ENCODE measurements at regions not wholly inside any gene's neighbourhood (a gene's known extent, or its start where the extent isn't known, plus 50 kb on each side); places are given as distances from the start of the nearest gene placed in this dataset.

DNA sequence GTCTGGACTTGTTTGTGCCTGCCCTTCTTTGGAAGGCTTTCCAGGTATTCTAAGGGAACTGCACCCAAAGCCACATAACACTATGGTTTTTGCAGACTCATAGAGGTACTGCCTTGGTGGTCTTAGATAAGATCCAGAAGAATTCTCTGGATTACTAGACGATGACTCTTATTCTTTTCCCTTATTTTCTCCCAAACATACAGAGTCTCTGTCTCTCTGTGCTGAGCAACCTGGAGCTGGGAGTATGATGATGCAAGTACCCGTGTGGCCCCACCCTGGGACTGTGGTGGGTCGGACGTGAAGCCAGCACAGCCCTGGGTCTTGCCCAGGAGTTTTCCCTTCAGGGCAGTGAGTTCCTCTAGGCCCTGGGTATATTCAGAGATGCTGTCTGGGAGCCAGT is 1342.4 kb upstream of the TENM3 start:
- H3K4me1 ChIP-seq, result no peaks in the 10 kb centered on the region
- no peaks in the 10 kb centered on the region for H3K27me3 ChIP-seq
- 80% methylated on average over 4 of the region's 4 CpGs for WGBS
- no peak for DNase-seq (ENCODE audit: low spot score in 2 of 2)
- TF ChIP-seq POLR2A (IDR thresholded peaks at IDR 0.05) (no peak), POLR2AphosphoS5 (IDR thresholded peaks at IDR 0.05) (no peak), EP300 (IDR thresholded peaks at IDR 0.05) (no peak)
- TF ChIP-seq, protein P1, sequence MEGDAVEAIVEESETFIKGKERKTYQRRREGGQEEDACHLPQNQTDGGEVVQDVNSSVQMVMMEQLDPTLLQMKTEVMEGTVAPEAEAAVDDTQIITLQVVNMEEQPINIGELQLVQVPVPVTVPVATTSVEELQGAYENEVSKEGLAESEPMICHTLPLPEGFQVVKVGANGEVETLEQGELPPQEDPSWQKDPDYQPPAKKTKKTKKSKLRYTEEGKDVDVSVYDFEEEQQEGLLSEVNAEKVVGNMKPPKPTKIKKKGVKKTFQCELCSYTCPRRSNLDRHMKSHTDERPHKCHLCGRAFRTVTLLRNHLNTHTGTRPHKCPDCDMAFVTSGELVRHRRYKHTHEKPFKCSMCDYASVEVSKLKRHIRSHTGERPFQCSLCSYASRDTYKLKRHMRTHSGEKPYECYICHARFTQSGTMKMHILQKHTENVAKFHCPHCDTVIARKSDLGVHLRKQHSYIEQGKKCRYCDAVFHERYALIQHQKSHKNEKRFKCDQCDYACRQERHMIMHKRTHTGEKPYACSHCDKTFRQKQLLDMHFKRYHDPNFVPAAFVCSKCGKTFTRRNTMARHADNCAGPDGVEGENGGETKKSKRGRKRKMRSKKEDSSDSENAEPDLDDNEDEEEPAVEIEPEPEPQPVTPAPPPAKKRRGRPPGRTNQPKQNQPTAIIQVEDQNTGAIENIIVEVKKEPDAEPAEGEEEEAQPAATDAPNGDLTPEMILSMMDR (IDR thresholded peaks at IDR 0.05), result no peak
- no peak overlapping the region for H3K27ac ChIP-seq
- no peaks in the 10 kb centered on the region for H3K36me3 ChIP-seq
- H3K9me3 ChIP-seq, result no peaks in the 10 kb centered on the region
- H3K4me3 ChIP-seq, result no peak overlapping the region

DNA sequence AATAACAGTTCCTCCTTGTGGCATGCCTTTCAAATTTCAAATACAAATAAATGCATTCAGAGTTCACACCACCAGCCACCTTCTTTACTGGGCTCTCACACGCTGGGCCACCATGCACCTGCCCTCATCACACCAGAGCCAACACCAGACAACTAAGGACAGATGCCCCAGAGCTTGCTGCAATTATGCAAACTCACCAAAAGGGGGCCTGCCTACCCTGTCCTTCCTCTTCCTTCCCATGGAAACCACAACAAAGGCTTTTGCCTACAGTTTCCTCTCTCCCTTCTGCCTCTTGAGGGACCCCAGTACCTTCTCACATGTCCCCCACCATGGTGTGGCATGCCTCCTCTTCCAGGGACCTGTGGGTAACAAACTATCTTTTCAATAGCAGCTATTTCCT is 1333.9 kb upstream of the TENM3 start:
- 86% methylated on average over 1 of the region's 1 CpG for WGBS
- no peaks in the 10 kb centered on the region for H3K4me1 ChIP-seq

DNA sequence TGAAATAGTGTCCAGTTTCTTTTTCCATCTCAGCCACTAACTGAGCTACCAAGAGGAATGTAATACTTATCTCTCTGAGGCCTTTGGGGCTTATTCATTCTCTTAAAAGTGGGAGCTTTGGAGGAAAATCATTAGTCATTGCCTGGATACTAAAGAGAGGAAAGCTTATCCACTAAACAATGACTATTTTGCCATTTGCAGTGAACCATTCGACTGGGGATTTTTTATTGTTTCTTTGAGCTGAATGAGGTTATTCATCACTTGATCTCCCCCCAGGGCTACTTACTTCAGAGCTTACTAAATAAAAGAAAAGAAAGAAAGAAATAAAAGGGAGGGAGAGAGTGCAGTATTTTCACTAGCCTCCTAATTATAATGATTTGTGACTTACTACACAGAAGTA is 1329.5 kb upstream of the TENM3 start:
- 41% methylated on average over 1 of the region's 1 CpG for WGBS
- H3K27ac ChIP-seq, result no peak overlapping the region
- H3K9me3 ChIP-seq, result no peaks in the 10 kb centered on the region
- H3K4me3 ChIP-seq, result no peak overlapping the region
- H3K36me3 ChIP-seq, result no peaks in the 10 kb centered on the region
- no peak for DNase-seq (ENCODE audit: low spot score in 2 of 2)
- no peak for TF ChIP-seq POLR2A (IDR thresholded peaks at IDR 0.05)
- TF ChIP-seq, protein P1 (IDR thresholded peaks at IDR 0.05), result no peak
- no peaks in the 10 kb centered on the region for H3K27me3 ChIP-seq
- no peaks in the 10 kb centered on the region for H3K4me1 ChIP-seq

More for the DNA sequence above, 1333.9 kb upstream of the TENM3 start:
- Histone ChIP-seq H3K27me3 (no peaks in the 10 kb centered on the region), H3K4me3 (no peak overlapping the region), H3K9me3 (no peaks in the 10 kb centered on the region), H3K36me3 (no peaks in the 10 kb centered on the region), H3K27ac (no peak overlapping the region)
- TF ChIP-seq EP300 (IDR thresholded peaks at IDR 0.05), result no peak
- TF ChIP-seq, protein P1 (IDR thresholded peaks at IDR 0.05), result no peak
- no peak for TF ChIP-seq POLR2AphosphoS5 (IDR thresholded peaks at IDR 0.05)
- no peak for TF ChIP-seq POLR2A (IDR thresholded peaks at IDR 0.05)
- no peak for DNase-seq (ENCODE audit: low spot score in 2 of 2)

DNA sequence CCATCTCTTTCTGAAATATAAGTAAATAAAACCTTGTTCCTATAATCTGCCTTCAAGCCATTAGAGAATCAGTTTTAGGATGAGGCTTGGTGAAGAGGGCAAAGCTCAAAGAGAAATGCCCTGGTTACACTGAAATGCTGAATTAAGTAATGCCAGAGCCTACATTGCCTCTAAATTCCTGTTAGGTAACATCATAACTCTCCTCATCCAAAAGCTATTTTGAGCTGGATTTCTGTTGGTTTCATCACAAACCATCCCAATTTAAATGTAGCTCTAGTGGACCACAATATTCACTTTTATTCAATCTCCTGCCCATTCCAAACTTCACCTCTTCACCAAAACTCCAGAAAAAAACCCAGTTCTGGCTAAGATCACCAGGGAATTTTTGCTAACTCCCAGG is 1319.7 kb upstream of the TENM3 start:
- Histone ChIP-seq H3K27me3 (no peaks in the 10 kb centered on the region), H3K4me3 (no peak overlapping the region), H3K9me3 (no peaks in the 10 kb centered on the region), H3K36me3 (no peaks in the 10 kb centered on the region), H3K27ac (no peak overlapping the region), H3K4me1 (no peaks in the 10 kb centered on the region)
- DNase-seq (ENCODE audit: low spot score in 2 of 2), result no peak
- TF ChIP-seq, protein P1 (IDR thresholded peaks at IDR 0.05), result no peak
- no peak for TF ChIP-seq POLR2A (IDR thresholded peaks at IDR 0.05)
- no peak for TF ChIP-seq POLR2AphosphoS5 (IDR thresholded peaks at IDR 0.05)
- no peak for TF ChIP-seq EP300 (IDR thresholded peaks at IDR 0.05)

DNA sequence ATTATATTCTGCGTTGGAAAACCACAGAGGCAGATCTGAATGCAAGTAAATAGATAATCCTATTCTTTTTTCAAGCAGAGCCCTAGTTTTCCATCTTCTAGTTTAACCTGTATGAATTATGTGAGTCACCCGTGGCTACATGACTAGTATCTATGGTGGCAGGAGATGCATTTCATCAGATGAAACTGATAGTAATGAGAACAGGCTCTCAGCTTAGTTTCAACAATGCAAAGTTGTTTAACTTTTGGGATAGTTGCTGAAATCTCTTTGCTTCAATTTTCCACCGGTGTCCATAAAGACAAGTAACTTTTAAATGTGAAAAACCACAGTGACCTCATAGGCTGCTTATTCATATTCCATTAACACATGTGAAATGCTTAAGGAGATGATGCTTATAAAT is 1317.4 kb upstream of the TENM3 start:
- no peaks in the 10 kb centered on the region for H3K27me3 ChIP-seq
- no peak overlapping the region for H3K4me3 ChIP-seq
- no peak for DNase-seq (ENCODE audit: low spot score in 2 of 2)
- no peaks in the 10 kb centered on the region for H3K4me1 ChIP-seq
- TF ChIP-seq POLR2A (IDR thresholded peaks at IDR 0.05) (no peak), EP300 (IDR thresholded peaks at IDR 0.05) (no peak), POLR2AphosphoS5 (IDR thresholded peaks at IDR 0.05) (no peak)
- TF ChIP-seq, protein P1 (IDR thresholded peaks at IDR 0.05), result no peak
- no peaks in the 10 kb centered on the region for H3K36me3 ChIP-seq
- no peak overlapping the region for H3K27ac ChIP-seq
- WGBS, result 81% methylated on average over 3 of the region's 3 CpGs
- H3K9me3 ChIP-seq, result peaks cover 2% of the 10 kb centered on the region
